ENCODE measurements at regions not wholly inside any gene's neighbourhood (a gene's known extent, or its start where the extent isn't known, plus 50 kb on each side); places are given as distances from the start of the nearest gene placed in this dataset.

DNA sequence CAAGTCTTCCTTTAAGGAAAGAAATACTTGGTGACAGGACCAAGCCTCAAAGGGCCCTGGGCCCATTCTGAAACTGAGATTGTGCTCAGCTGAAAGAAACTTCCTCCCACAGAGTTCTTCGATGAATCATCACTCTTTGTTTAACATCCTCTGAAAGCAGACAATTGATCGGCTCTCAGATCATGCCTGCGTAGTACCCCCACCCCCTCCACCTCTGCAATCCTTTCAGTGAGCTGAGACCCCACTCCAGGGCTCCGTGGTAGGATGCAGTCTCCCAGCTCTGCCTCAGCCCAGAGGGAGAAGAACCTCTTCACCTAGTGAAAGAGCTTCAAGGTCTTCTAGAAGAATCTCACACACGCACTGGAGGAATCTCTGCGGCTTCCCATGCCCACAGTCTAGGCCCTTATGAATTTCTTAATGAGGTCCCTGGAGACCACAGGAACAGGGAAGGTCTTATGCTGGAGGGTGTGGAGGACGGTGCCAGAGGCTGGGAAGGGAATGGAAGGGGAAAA, 104.9 kb upstream of the SOD1 start:
- Histone ChIP-seq H3K4me3 (replicated peaks; ENCODE audit: low read depth, low read length) (no peak overlapping the region), H3K36me3 (ENCODE audit: control insufficient read depth, insufficient read depth, low read length) (no peaks in the 10 kb centered on the region), H3K27me3 (replicated peaks; ENCODE audit: control insufficient read depth, insufficient read depth, low read length) (no peaks in the 10 kb centered on the region; the same call in 1 of the 2 replicates)
- TF ChIP-seq, protein P1, sequence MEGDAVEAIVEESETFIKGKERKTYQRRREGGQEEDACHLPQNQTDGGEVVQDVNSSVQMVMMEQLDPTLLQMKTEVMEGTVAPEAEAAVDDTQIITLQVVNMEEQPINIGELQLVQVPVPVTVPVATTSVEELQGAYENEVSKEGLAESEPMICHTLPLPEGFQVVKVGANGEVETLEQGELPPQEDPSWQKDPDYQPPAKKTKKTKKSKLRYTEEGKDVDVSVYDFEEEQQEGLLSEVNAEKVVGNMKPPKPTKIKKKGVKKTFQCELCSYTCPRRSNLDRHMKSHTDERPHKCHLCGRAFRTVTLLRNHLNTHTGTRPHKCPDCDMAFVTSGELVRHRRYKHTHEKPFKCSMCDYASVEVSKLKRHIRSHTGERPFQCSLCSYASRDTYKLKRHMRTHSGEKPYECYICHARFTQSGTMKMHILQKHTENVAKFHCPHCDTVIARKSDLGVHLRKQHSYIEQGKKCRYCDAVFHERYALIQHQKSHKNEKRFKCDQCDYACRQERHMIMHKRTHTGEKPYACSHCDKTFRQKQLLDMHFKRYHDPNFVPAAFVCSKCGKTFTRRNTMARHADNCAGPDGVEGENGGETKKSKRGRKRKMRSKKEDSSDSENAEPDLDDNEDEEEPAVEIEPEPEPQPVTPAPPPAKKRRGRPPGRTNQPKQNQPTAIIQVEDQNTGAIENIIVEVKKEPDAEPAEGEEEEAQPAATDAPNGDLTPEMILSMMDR (IDR thresholded peaks at IDR 0.05; ENCODE audit: insufficient read depth, low read length, poor library complexity, severe bottlenecking): no peak
- peak; percentile 43 for DNase-seq (ENCODE audit: extremely low read depth, insufficient read length)

DNA sequence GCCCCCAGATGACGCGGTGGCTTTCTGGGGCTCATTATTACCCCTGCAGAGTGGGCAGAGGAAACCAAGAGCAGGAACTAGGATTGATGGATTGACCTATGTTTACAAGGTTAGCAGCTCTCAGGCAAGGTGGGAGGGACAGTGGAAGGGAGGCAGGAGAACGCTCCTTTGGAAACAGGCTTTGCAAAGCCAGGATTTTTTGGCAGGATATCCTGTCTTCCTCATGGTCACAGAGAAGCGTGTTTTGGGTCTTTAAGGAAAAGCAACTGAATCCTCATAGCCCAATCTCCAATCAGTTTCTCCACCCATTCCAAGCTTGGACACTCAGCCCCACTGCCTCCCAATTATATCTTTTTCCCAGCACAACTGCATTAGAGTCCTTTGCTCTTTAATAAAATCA, 105.6 kb upstream of the SOD1 start:
- TF ChIP-seq, protein P1 (IDR thresholded peaks at IDR 0.05; ENCODE audit: insufficient read depth, low read length, poor library complexity, severe bottlenecking): no peak
- Histone ChIP-seq H3K27me3 (replicated peaks; ENCODE audit: control insufficient read depth, insufficient read depth, low read length) (no peaks in the 10 kb centered on the region; the same call in 1 of the 2 replicates), H3K4me3 (replicated peaks; ENCODE audit: low read depth, low read length) (no peak overlapping the region), H3K36me3 (ENCODE audit: control insufficient read depth, insufficient read depth, low read length) (no peaks in the 10 kb centered on the region)
- no peak for DNase-seq (ENCODE audit: extremely low read depth, insufficient read length)

- Histone ChIP-seq H3K4me3 (replicated peaks; ENCODE audit: low read depth, low read length) (no peak overlapping the region), H3K36me3 (ENCODE audit: control insufficient read depth, insufficient read depth, low read length) (no peaks in the 10 kb centered on the region), H3K27me3 (replicated peaks; ENCODE audit: control insufficient read depth, insufficient read depth, low read length) (no peaks in the 10 kb centered on the region; the same call in 1 of the 2 replicates)
- no peak for DNase-seq (ENCODE audit: extremely low read depth, insufficient read length)
- TF ChIP-seq, protein P1 (IDR thresholded peaks at IDR 0.05; ENCODE audit: insufficient read depth, low read length, poor library complexity, severe bottlenecking): no peak
Measured at GRCh38 chr21:31553461-31553860, 106.0 kb upstream of the SOD1 start.

GRCh38 chr21:31552826-31553225, 106.7 kb upstream of the SOD1 start:
- TF ChIP-seq, protein P1 (IDR thresholded peaks at IDR 0.05; ENCODE audit: insufficient read depth, low read length, poor library complexity, severe bottlenecking): no peak
- no peak for DNase-seq (ENCODE audit: extremely low read depth, insufficient read length)

DNA sequence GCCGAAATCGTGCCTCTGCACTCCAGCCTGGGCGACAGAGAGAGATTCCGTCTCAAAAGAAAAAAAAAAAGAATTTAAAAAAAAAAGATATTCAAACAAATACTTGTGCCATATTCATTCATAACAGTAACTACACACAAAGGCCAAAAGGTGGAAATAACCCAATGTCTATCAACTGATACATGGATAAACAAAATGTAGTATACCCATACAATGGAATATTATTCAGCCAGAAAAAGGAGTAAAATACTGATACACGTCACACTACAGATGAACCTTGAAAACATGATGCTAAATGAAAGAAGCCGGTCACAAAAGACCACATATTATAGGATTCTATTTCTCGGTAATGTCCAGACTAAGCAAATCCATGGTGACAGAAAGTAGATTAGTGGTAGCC, 109.4 kb upstream of the SOD1 start:
- TF ChIP-seq, protein P1 (IDR thresholded peaks at IDR 0.05; ENCODE audit: insufficient read depth, low read length, poor library complexity, severe bottlenecking): no peak
- no peaks in the 10 kb centered on the region; the same call in 1 of the 2 replicates for H3K27me3 ChIP-seq (replicated peaks; ENCODE audit: control insufficient read depth, insufficient read depth, low read length)
- H3K36me3 ChIP-seq (ENCODE audit: control insufficient read depth, insufficient read depth, low read length): no peaks in the 10 kb centered on the region
- no peak for DNase-seq (ENCODE audit: extremely low read depth, insufficient read length)
- H3K4me3 ChIP-seq (replicated peaks; ENCODE audit: low read depth, low read length): no peak overlapping the region

More at GRCh38 chr21:31552826-31553225, 106.7 kb upstream of the SOD1 start:
- Histone ChIP-seq H3K4me3 (replicated peaks; ENCODE audit: low read depth, low read length) (no peak overlapping the region), H3K36me3 (ENCODE audit: control insufficient read depth, insufficient read depth, low read length) (no peaks in the 10 kb centered on the region), H3K27me3 (replicated peaks; ENCODE audit: control insufficient read depth, insufficient read depth, low read length) (no peaks in the 10 kb centered on the region; the same call in 1 of the 2 replicates)

GRCh38 chr21:31548688-31549087, 110.8 kb upstream of the SOD1 start:
- TF ChIP-seq, protein P1 (IDR thresholded peaks at IDR 0.05; ENCODE audit: insufficient read depth, low read length, poor library complexity, severe bottlenecking): peak; percentile 16
- H3K27me3 ChIP-seq (replicated peaks; ENCODE audit: control insufficient read depth, insufficient read depth, low read length): no peaks in the 10 kb centered on the region; the same call in 1 of the 2 replicates
- no peaks in the 10 kb centered on the region for H3K36me3 ChIP-seq (ENCODE audit: control insufficient read depth, insufficient read depth, low read length)
- DNase-seq (ENCODE audit: extremely low read depth, insufficient read length): no peak
- no peak overlapping the region for H3K4me3 ChIP-seq (replicated peaks; ENCODE audit: low read depth, low read length)

Data from GM06990 (cell line).